ENCODE measurements at regions not wholly inside any gene's neighbourhood (a gene's known extent, or its start where the extent isn't known, plus 50 kb on each side); places are given as distances from the start of the nearest gene placed in this dataset.
"Not testable (repeated sequence)": the region's sequence is repeated elsewhere in the genome, so short reads cannot be mapped to it uniquely, and the experiment has no call there.

DNA sequence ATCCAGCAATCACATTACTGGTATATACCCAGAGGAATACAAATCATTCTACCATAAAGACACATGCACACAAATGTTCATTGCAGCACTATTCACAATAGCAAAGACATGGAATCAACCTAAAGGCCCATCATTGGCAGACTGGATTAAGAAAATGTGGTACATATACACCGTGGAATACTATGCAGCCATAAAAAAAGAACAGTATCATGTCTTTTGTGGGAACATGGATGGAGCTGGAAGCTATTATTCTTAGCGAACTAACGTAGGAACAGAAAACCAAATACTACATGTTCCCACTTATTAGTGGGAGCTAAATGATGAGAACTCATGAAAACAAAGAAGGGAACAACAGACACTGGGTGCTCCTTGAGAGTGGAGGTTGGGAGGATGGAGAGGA is 60.9 kb downstream of the PGRMC1 start:
- DNase-seq (ENCODE audit: low read depth); H3K27me3 ChIP-seq (ENCODE audit: control insufficient read depth, insufficient read depth, low read length); POLR2A ChIA-PET; H3K36me3 ChIP-seq (ENCODE audit: control insufficient read depth, insufficient read depth, low read length); CTCF ChIA-PET; H3K4me3 ChIP-seq (ENCODE audit: low read depth, low read length): not testable (repeated sequence)

DNA sequence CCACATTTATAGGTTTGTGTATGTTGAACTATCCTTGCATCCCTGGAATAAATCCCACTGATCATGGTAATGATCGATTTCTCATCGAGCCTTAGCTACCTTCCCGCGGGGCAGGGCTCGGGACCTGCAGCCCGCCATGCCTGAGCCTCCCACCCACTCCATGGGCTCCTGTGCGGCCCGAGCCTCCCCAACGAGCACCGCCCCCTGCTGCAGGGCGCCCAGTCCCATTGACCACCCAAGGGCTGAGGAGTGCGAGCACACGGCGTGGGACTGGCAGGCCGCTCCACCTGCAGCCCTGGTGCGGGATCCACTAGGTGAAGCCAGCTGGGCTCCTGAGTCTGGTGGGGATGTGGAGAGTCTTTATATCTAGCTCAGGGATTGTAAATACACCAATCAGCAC is 63.7 kb downstream of the PGRMC1 start:
- POLR2A ChIA-PET; DNase-seq (ENCODE audit: low read depth): not testable (repeated sequence)

DNA sequence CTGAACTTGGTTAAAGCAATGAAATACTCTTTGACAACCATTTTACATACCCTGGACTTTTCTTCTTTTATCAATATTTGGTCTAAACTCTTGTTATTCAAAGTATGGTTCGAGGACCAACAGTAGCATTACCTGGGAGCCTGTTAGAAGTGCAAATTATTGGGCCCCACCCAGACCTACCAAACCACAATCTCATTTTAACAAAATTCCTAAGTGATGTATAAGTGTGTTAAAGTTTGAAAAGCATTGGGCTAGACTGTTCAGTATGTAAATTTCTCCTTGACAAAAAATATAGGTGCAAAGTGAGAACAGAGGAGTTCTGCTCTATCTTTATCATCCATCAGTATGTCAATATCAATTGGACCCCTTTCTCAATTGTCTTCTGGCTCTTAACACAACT is 67.1 kb downstream of the PGRMC1 start:
- CTCF ChIA-PET: no interaction called here
- H3K27me3 ChIP-seq (ENCODE audit: control insufficient read depth, insufficient read depth, low read length): no peaks in the 10 kb centered on the region
- no peak for DNase-seq (ENCODE audit: low read depth)
- no peak overlapping the region for H3K4me3 ChIP-seq (ENCODE audit: low read depth, low read length)
- H3K36me3 ChIP-seq (ENCODE audit: control insufficient read depth, insufficient read depth, low read length): no peaks in the 10 kb centered on the region
- POLR2A ChIA-PET: no interaction called here
- TF ChIP-seq, protein P1, sequence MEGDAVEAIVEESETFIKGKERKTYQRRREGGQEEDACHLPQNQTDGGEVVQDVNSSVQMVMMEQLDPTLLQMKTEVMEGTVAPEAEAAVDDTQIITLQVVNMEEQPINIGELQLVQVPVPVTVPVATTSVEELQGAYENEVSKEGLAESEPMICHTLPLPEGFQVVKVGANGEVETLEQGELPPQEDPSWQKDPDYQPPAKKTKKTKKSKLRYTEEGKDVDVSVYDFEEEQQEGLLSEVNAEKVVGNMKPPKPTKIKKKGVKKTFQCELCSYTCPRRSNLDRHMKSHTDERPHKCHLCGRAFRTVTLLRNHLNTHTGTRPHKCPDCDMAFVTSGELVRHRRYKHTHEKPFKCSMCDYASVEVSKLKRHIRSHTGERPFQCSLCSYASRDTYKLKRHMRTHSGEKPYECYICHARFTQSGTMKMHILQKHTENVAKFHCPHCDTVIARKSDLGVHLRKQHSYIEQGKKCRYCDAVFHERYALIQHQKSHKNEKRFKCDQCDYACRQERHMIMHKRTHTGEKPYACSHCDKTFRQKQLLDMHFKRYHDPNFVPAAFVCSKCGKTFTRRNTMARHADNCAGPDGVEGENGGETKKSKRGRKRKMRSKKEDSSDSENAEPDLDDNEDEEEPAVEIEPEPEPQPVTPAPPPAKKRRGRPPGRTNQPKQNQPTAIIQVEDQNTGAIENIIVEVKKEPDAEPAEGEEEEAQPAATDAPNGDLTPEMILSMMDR (IDR thresholded peaks at IDR 0.05; ENCODE audit: insufficient read depth, low read depth, low read length): no peak

More for the DNA sequence above, 63.7 kb downstream of the PGRMC1 start:
- CTCF ChIA-PET; H3K36me3 ChIP-seq (ENCODE audit: control insufficient read depth, insufficient read depth, low read length); H3K27me3 ChIP-seq (ENCODE audit: control insufficient read depth, insufficient read depth, low read length); H3K4me3 ChIP-seq (ENCODE audit: low read depth, low read length): not testable (repeated sequence)

DNA sequence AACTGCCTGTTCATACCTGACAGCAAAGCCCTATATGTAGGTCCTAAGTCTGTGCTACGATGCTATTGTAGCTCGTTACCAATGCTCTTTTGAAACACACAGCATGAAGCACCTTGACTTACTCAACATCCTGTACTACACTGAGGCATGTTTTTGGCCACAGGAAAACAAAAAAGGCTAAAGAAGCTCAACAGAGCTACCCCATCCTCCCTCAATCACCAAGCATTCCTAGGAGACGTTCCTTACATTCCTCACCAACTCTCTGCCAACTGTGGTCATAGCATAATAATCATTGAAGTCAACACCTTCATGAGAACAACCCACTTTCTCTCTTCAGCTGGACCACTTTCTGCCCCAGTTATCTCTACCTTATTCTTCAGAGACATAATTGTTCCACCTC is 73.7 kb upstream of the SLC25A43 start:
- ChIA-PET CTCF (no interaction called here), POLR2A (no interaction called here)
- TF ChIP-seq, protein P1 (IDR thresholded peaks at IDR 0.05; ENCODE audit: insufficient read depth, low read depth, low read length): no peak
- H3K36me3 ChIP-seq (ENCODE audit: control insufficient read depth, insufficient read depth, low read length): no peaks in the 10 kb centered on the region
- H3K27me3 ChIP-seq (ENCODE audit: control insufficient read depth, insufficient read depth, low read length): no peaks in the 10 kb centered on the region
- no peak overlapping the region for H3K4me3 ChIP-seq (ENCODE audit: low read depth, low read length)
- DNase-seq (ENCODE audit: low read depth): no peak

DNA sequence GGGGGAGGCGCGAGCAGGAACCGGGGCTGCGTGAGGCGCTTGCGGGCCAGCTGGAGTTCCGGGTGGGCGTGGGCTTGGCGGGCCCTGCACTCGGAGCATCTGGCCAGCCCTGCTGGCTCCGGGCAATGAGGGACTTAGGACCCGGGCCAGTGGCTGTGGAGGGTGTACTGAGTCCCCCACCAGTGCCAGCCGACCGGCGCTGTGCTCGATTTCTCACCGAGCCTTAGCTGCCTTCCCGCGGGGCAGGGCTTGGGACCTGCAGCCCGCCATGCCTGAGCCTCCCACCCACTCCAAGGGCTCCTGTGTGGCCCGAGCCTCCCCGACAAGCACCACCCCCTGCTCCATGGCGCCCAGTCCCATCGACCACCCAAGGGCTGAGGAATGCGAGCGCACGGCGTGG is 67.3 kb upstream of the SLC25A43 start:
- H3K36me3 ChIP-seq (ENCODE audit: control insufficient read depth, insufficient read depth, low read length); H3K4me3 ChIP-seq (ENCODE audit: low read depth, low read length); DNase-seq (ENCODE audit: low read depth); POLR2A ChIA-PET; CTCF ChIA-PET; H3K27me3 ChIP-seq (ENCODE audit: control insufficient read depth, insufficient read depth, low read length): not testable (repeated sequence)

DNA sequence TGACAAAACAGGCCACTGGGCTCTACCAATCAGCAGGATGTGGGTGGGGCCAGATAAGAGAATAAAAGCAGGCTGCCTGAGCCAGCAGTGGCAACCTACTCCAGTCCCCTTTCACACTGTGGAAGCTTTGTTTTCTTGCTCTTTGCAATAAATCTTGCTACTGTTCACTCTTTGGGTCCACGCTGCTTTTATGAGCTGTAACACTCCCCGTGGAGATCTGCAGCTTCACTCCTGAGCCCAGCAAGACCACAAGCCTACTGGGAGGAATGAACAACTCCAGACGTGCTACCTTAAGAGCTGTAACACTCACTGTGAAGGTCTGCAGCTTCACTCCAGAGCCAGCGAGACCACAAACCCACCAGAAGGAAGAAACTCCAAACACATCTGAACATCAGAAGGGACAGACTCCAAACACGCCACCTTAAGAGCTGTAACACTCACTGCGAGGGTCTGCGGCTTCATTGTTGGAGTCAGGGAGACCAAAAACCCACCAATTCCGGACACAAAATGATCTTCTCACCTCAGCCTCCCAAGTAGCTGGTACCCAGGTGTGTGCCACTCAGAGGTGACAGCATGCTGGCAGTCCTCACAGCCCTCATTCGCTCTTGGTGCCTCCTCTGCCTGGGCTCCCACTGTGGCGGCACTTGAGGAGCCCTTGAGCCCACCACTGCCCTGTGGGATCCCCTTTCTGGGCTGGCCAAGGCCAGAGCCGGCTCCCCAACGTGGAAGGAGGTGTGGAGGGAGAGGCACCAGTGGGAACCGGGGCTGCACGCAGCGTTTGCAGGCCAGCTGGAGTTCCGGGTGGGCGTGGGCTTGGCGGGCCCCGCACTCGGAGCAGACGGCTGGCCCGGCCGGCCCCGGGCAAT is 66.0 kb upstream of the SLC25A43 start:
- H3K27me3 ChIP-seq (ENCODE audit: control insufficient read depth, insufficient read depth, low read length); DNase-seq (ENCODE audit: low read depth); H3K4me3 ChIP-seq (ENCODE audit: low read depth, low read length); H3K36me3 ChIP-seq (ENCODE audit: control insufficient read depth, insufficient read depth, low read length); CTCF ChIA-PET: not testable (repeated sequence)
- POLR2A ChIA-PET: interaction anchor here (0.6 kb wide), 1 partner anchor 520 kb away, joined by 3 read pairs; the partner anchor contains the start of gene UPF3B

DNA sequence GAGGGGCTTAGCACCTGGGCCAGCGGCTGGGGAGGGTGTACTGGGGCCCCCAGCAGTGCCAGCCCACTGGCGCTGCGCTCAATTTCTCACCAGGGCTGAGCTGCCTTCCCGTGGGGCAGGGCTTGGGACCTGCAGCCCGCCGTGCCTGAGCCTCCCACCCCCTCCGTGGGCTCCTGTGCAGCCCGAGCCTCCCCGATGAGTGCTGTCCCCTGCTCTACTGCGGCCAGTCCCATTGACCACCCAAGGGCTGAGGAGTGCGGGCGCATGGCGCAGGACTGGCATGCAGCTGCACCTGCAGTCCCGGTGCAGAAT is 65.5 kb upstream of the SLC25A43 start:
- CTCF ChIA-PET; H3K4me3 ChIP-seq (ENCODE audit: low read depth, low read length); POLR2A ChIA-PET; H3K27me3 ChIP-seq (ENCODE audit: control insufficient read depth, insufficient read depth, low read length); DNase-seq (ENCODE audit: low read depth); H3K36me3 ChIP-seq (ENCODE audit: control insufficient read depth, insufficient read depth, low read length): not testable (repeated sequence)

DNA sequence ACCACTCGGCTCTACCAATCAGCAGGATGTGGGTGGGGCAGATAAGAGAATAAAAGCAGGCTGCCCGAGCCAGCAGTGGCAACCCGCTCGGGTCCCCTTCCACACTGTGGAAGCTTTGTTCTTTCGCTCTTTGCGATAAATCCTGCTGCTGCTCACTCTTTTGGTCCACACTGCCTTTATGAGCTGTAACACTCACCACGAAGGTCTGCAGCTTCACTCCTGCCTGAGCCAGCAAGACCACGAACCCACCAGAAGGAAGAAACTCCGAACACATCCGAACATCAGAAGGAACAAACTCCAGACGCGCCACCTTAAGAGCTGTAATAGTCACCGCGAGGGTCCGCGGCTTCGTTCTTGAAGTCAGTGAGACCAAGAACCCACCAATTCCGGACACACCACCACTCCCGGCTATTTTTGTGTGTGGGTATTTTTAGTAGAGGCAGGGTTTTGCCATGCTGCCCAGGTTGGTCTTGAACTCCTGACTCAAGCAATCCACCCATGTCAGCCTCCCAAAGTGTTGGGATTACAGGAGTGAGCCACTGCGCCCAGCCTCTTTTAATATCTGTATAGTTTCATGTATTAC is 64.6 kb upstream of the SLC25A43 start:
- H3K27me3 ChIP-seq (ENCODE audit: control insufficient read depth, insufficient read depth, low read length); CTCF ChIA-PET; POLR2A ChIA-PET; H3K36me3 ChIP-seq (ENCODE audit: control insufficient read depth, insufficient read depth, low read length); DNase-seq (ENCODE audit: low read depth); H3K4me3 ChIP-seq (ENCODE audit: low read depth, low read length): not testable (repeated sequence)

All from BJ (cell line).